ENCODE measurements at regions not wholly inside any gene's neighbourhood (a gene's known extent, or its start where the extent isn't known, plus 50 kb on each side); places are given as distances from the start of the nearest gene placed in this dataset.

- TF ChIP-seq CTCF (IDR thresholded peaks at IDR 0.05) (no peak), POLR2A (IDR thresholded peaks at IDR 0.05) (no peak)
These were observed 189.6 kb downstream of the COX7C start for GRCh38 chr5:86807046-86808031.

All from lower leg skin (tissue), 3 donors.